ENCODE measurements at regions not wholly inside any gene's neighbourhood (a gene's known extent, or its start where the extent isn't known, plus 50 kb on each side); places are given as distances from the start of the nearest gene placed in this dataset.

DNA sequence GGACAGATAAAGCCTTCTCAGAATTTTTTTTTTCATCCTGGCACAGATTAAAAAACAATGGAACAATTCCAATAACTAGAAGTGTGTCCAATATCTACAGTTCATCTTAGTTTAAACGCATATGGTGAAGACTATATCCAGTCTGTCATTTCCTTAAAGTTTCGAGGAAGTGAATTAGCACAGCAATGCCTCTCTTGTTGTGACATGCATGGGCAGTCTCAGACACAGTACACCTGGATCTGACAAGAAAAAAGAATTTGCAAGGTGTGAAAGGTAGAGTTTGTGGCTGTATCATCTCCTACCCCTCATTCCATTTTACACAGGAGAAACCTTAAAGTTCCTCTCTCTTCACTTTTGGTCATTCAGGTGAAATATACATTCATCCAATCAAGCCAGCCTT, 100.6 kb upstream of the ADAMTS19 start:
- Histone ChIP-seq H3K4me3 (ENCODE audit: low read depth, low read length) (no peak overlapping the region), H3K27ac (no peak overlapping the region), H3K36me3 (no peaks in the 10 kb centered on the region), H3K9me3 (ENCODE audit: severe bottlenecking) (no peaks in the 10 kb centered on the region), H3K27me3 (ENCODE audit: insufficient read depth, low read depth, severe bottlenecking) (no peaks in the 10 kb centered on the region)
- TF ChIP-seq, protein P1, sequence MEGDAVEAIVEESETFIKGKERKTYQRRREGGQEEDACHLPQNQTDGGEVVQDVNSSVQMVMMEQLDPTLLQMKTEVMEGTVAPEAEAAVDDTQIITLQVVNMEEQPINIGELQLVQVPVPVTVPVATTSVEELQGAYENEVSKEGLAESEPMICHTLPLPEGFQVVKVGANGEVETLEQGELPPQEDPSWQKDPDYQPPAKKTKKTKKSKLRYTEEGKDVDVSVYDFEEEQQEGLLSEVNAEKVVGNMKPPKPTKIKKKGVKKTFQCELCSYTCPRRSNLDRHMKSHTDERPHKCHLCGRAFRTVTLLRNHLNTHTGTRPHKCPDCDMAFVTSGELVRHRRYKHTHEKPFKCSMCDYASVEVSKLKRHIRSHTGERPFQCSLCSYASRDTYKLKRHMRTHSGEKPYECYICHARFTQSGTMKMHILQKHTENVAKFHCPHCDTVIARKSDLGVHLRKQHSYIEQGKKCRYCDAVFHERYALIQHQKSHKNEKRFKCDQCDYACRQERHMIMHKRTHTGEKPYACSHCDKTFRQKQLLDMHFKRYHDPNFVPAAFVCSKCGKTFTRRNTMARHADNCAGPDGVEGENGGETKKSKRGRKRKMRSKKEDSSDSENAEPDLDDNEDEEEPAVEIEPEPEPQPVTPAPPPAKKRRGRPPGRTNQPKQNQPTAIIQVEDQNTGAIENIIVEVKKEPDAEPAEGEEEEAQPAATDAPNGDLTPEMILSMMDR (IDR thresholded peaks at IDR 0.05; ENCODE audit: low read depth, low read length) = no peak
- DNase-seq = no peak

DNA sequence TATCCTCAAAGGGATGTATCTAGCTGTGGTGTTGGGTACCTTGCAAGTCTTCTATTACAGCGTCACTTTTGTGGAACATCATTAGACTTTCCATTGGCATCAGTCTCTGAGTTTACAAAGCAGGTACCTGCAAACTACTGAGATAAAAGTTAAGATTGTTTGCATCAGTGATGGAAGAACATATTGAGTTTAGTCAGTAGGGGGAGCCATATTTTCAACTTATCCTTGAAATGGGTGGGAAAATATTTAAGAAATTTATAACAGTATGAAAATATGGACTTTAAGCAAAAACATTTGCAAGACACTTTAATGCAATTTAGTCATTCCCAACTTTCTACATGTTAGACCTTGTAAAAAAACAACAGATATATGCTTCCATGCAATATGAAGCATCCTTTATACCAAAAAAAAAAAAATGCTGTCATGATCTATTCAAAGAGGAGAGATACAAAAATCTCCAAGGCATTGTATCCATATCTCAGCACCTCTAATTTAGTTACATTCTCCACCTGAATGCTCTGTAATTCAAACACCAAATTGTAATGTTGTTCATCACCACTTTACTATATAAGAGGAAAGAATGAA, 98.6 kb upstream of the ADAMTS19 start:
- TF ChIP-seq, protein P1 (IDR thresholded peaks at IDR 0.05; ENCODE audit: low read depth, low read length) = peak; percentile 25; the same call in 1 of the 2 replicates
- H3K36me3 ChIP-seq = no peaks in the 10 kb centered on the region
- no peaks in the 10 kb centered on the region for H3K9me3 ChIP-seq (ENCODE audit: severe bottlenecking)
- H3K4me3 ChIP-seq (ENCODE audit: low read depth, low read length) = no peak overlapping the region
- no peak for DNase-seq
- H3K27ac ChIP-seq = no peak overlapping the region
- no peaks in the 10 kb centered on the region for H3K27me3 ChIP-seq (ENCODE audit: insufficient read depth, low read depth, severe bottlenecking)

DNA sequence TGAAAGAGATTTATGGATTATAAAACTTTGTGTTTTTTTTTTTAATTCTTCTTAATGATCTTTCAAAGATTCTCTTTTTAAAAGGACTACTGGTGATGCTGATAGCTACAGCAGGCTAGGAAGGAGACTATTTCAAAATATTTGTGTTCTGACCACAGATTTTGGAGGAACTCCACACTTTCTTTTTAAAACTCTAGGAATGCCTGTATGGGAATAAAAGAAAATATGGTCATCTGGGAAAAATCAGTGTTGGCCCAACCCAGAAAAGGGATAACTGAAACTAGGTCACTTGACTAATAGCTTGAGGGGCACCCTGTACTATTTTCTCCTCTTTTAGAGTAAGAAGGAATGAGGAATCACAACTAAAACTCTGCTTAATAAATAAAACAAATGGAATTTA, 97.6 kb upstream of the ADAMTS19 start:
- H3K4me3 ChIP-seq (ENCODE audit: low read depth, low read length) = no peak overlapping the region
- H3K9me3 ChIP-seq (ENCODE audit: severe bottlenecking) = no peaks in the 10 kb centered on the region

DNA sequence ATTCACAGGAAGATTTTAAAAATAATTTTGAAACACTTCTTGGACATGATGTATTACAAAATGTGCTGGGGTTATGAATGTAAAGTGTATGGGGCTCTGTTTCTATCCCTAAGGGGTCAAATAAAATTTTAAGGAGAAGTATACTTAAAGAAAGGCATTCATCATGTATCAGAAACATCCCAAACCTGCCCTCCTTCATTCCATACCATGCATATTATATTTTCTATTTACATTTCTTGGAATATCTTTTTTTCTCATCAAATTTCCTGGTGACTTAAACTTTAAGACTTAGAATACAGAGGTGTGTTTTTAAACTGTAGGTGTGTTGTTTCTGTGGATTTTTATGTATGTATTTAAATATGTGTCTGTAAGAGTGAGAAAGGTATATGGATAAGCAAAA, 96.1 kb upstream of the ADAMTS19 start:
- H3K9me3 ChIP-seq (ENCODE audit: severe bottlenecking) = no peaks in the 10 kb centered on the region
- H3K4me3 ChIP-seq (ENCODE audit: low read depth, low read length) = no peak overlapping the region
- no peaks in the 10 kb centered on the region for H3K27me3 ChIP-seq (ENCODE audit: insufficient read depth, low read depth, severe bottlenecking)
- no peaks in the 10 kb centered on the region for H3K36me3 ChIP-seq
- no peak for DNase-seq
- no peak overlapping the region for H3K27ac ChIP-seq
- TF ChIP-seq, protein P1 (IDR thresholded peaks at IDR 0.05; ENCODE audit: low read depth, low read length) = no peak

More for the DNA sequence above, 97.6 kb upstream of the ADAMTS19 start:
- no peak for DNase-seq
- no peaks in the 10 kb centered on the region for H3K27me3 ChIP-seq (ENCODE audit: insufficient read depth, low read depth, severe bottlenecking)
- H3K36me3 ChIP-seq = no peaks in the 10 kb centered on the region
- TF ChIP-seq, protein P1 (IDR thresholded peaks at IDR 0.05; ENCODE audit: low read depth, low read length) = no peak
- H3K27ac ChIP-seq = no peak overlapping the region

DNA sequence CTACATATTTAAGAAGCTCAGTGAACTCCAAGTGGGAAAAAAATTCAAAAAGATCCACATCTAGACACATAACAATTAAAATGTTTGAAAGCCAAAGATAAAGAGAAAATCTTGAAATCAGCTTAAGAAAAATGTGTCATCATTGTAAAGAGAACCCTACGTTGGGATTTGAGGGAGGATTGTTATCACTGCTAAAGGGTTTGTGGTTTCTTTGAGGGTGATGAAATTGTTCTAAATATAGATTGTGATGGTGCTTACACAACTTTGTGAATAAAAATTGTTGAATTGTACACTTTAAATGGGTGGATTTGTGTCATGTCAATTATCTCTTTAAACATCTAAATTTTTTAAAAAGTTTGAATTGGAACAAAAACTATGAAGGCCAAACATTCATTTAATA, 92.2 kb upstream of the ADAMTS19 start:
- Histone ChIP-seq H3K9me3 (ENCODE audit: severe bottlenecking) (no peaks in the 10 kb centered on the region), H3K36me3 (no peaks in the 10 kb centered on the region), H3K4me3 (ENCODE audit: low read depth, low read length) (no peak overlapping the region), H3K27ac (no peak overlapping the region), H3K27me3 (ENCODE audit: insufficient read depth, low read depth, severe bottlenecking) (no peaks in the 10 kb centered on the region)
- no peak for DNase-seq
- TF ChIP-seq, protein P1 (IDR thresholded peaks at IDR 0.05; ENCODE audit: low read depth, low read length) = no peak

DNA sequence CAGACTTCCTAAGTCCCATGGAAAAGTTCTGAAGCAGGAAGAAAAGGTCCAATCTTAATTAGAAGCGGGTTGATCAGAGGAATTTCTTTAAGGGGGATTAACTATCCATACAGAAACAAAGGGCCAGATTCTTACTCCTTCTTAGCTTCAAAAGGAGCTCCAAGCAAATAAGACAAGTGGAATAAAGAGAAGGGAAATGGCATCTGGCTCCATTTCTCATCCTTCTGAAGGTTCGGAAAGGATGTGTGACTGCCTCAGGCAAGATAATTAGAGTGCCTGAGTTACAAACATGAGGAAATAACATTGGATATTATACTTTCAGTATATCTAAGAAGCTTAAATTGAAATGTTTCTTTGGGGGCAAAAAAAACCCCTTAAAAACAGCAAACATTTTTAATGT, 88.1 kb upstream of the ADAMTS19 start:
- H3K36me3 ChIP-seq = no peaks in the 10 kb centered on the region
- H3K27ac ChIP-seq = no peak overlapping the region
- TF ChIP-seq, protein P1 (IDR thresholded peaks at IDR 0.05; ENCODE audit: low read depth, low read length) = no peak
- no peak overlapping the region for H3K4me3 ChIP-seq (ENCODE audit: low read depth, low read length)
- no peak for DNase-seq
- H3K9me3 ChIP-seq (ENCODE audit: severe bottlenecking) = no peaks in the 10 kb centered on the region
- no peaks in the 10 kb centered on the region for H3K27me3 ChIP-seq (ENCODE audit: insufficient read depth, low read depth, severe bottlenecking)
